GM19099 (cell line): ENCODE measurements at regions not wholly inside any gene's neighbourhood (a gene's known extent, or its start where the extent isn't known, plus 50 kb on each side); places are given as distances from the start of the nearest gene placed in this dataset.

Experiments used
- POLR2A ChIP-seq: IDR thresholded peaks from 3 replicates; pipeline ENCODE4 v1.6.1; 2011; ENCODE audit warnings: low read depth; ENCODE audit not compliant: insufficient read length; ENCODE audit errors: extremely low read depth

DNA sequence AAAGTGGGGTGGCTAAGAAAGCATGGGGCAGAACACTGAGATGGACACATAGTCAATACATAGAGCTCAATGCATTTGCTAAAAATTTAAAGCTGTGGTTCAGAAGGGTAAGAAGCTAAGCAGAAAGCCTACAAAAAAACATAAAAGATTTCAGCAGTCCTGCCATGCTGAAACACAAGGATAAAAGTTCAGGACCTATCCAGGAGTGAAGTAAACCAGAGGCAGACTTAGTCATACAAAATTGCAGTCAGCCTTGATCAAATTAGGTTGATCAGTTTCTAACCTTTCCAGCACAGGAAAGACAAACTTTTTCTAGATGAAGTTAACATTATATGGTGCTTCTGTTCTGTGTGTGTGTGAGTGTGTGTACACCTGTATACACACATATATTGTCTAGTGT lies 120.8 kb upstream of the RBMS1 start:
- TF ChIP-seq POLR2A = no peak

DNA sequence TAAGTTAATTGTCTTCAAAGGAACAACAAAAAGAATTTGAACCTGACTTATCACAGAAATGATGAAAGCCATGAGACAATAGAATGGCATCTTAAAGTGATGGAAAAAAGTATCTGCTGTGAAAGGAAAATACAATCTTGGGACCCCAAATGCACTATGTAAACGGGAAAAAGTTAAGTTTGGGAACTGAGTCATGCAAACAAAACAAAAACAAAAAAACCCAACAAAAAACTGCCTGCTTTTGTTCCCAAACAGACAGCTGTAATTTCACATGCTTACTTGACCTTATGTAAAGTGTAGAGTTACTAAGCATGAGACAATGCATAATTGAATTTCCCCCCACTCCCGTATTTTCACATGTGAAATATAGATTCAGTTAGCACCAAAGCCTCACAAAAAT lies 122.1 kb upstream of the RBMS1 start:
- no peak for TF ChIP-seq POLR2A

DNA sequence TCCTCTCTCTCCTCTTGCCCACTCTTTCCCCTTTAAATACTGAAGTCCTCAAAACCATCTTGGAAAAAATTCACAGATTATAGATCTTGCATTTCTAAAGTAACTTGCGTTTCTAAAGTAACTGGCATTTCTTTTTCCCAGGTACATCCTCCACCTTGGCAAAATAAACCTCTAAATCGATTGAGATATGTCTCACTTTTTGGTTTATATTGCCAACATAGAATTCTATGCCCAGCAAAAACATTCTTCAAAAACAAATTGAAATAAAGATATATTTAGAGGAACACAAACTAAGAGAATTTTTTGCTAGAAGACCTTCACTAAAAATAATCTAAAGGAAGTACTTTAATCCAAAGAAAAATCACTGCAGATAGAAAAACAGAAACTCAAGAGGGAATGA lies 122.5 kb upstream of the RBMS1 start:
- no peak for TF ChIP-seq POLR2A

DNA sequence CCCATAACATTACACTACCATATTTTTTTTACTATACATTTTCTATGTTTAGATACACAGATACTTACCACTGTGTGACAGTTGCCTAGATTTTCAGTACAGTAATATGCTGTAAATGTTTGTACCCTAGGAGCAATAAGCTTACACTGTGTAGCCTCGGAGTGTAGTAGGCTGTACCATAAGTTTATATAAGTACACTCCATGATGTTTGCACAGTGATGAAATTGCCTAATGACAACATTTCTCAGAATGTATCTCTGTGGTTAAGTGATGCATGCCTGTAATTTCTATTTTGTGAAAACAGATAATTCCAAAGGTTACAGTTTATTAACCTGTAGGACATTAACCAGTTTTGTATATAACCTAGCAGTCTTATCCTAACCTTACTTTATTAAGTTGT lies 128.1 kb upstream of the RBMS1 start:
- TF ChIP-seq POLR2A = no peak

DNA sequence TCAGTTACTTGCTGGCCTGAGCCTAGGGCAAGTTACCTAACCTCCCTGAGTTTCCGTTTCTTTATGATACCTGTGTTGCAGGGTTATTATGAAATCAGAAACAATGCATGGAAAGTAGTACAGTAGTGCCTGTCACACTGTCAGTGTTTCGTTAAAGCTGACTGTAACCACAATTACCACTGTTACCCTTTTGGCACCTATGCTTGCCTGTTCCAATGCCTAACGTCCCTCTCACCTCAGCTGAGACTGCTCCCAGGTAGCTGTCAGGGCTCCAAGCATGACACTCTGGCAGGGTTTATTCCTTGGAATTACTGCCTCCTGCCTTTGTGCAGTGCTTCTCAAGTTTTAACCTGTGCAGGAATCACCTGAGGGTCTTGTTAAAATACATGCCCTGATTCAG lies 135.2 kb upstream of the RBMS1 start:
- TF ChIP-seq POLR2A = no peak

DNA sequence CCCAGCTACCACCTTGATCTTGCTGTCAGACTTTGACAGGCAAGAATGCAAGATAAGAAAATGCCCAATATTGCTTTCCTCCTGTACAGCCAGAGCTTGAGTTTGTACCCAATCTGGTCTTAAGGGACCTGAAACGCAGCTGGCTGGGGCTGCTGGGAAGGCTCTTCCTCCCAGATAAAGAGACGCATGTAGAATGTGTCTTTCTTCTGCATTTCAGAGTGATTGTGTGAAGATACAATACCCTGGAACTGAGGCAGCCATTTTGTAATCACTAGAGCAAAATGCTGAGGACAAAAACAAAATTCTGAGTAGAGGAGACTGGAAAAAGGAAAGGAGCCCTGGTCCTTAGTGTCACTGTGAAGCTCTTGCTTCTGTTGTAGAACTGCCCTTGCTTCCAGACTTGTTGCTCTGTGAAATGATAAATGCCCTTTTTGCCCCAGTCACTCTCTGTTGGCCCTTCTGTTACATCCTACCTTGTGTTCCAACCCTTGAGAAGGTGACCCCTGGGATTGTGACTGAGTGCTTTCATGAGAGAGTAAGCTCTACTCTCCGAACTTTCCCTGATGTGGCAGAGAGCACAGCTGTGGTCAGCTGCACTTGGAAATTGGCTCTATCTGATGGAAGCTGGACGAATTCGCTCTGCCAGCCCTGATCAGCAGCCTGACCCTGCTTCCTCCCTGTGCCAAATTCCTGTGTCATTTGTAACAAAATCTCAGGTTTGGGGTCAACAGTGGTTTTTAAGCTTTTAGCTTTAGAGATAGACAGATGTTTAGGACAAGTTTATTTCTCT lies 137.4 kb upstream of the RBMS1 start:
- no peak for TF ChIP-seq POLR2A

DNA sequence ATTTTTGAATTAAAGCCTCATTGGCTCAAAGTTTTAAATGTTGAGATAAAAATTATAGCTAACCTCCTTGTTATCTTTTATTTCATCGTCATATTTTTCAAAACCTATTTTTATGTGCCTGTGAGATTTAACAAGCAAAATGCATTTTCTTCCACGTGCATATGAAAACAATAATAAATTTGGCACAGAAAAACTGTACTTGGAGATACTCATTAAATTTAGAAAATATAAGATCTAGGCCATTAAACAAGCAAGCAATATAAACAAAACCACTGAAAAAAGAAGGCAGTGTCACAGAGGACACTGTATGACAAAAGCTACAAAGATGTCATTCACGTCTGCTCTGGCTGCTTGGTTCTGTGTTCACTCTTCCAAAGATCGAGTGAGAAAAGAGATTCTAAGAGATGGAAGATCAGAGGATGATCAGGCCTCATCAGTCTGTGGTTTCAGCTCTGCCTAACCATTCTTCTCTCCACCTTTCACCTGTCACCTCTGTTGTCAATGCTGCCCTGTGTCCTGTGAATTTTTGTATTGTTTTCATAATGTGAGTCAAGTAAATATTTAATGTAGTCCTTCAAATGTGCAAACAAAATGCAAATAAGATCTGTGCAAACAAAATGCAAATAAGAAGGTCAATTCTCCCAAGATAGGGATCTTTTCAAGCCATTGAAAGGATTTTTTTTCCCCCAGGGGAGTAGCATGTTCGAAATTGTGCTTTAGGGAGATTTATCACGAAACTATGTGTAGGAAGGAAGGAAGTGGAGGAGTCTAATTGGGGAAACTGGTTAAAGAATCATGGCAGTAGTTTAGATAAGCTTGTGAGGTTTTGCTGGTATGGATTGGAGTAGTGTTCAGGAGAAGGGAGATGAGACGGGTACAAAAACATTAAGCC lies 138.7 kb upstream of the RBMS1 start:
- TF ChIP-seq POLR2A = no peak

DNA sequence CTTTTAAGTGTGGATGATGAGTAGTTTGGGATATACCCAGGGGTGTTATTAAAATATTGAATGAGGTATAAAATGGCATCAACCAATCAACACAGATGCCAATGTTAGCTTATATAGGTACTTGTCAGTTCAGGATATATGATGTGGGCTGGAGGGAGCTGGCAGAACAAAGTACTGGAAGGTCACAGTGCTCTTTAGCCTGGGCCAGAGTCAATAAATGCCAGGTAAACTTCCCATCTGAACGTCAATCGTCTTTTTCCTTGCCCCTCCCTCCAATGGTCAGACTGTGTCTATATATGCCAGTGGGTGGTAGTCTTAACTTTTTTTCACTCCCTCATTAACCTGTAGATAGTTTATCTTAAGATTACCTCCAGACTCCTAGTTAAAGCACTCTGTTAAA lies 140.8 kb upstream of the RBMS1 start:
- TF ChIP-seq POLR2A = no peak

DNA sequence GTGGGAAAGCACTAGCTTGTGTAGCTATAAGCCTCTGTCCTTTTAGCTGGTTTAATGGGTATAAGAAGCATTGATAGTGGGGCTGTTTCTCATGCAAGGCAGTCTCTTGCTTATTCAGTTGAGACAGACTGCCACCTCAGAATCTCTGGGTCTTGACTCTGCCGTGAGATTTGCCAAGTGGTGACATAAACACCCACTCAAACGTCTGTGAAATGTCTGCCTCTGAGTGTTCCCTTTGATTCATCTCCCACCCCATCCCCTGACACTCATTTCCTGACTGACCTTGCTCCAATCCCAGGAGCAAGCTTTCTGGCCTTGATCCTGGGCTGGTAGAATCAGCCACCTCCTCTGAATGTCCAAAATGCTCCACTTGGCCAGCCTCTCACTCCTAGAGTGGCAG lies 141.9 kb upstream of the RBMS1 start:
- TF ChIP-seq POLR2A = no peak

DNA sequence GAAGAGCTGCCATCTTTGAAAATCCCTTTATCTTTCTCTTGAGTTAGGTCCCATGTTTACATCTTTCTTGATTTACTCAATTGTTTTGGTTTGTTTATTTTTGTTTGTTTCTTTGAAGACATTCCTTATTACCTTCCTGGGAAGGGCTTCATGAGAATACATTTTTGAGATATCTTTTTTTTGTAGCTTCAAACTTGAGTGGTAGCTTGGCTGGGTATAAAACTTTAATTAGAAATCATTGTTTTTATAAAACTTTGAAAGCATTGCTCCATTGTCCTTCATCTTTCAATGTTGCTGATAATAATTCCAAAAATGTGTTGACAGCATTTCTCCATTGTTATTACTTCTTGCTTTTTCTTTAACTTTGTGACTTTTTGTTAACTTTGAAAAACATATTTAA lies 145.9 kb upstream of the RBMS1 start:
- no peak for TF ChIP-seq POLR2A

DNA sequence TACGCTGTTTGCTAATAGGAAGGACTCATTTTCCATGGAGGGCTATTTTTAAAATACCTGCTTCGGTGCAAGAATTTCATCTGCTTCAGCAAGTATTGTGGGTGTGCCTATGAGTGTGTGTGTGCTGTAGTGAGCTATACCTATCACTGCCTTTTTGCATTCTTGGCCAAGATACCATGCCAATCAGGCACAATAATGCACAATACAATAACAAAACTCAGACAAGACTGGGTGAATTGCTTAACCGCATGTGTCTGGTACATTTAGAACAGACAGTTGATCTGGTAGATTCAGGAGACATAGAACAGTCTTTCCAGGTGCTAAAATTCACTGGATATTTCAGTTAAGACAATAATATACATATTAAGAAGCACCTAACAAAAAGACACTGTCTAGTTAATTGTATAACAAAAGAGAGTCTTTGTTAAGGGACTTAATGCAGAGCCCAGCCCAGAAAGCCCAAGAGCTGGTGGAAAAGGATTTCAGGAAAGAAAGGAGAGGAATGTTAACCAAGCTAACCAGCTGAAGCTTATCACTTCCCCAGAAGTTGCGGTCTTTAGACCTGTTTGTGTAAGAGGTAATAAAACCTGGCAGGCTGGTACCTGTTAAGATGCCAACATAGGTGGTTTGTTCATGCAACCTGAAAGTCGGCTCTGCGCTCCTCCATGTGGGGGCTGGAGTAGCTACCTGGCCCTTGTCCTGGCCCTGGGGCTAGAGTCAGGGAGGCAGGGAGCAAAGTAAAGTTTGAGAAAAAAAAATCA lies 153.3 kb upstream of the RBMS1 start:
- TF ChIP-seq POLR2A = no peak

DNA sequence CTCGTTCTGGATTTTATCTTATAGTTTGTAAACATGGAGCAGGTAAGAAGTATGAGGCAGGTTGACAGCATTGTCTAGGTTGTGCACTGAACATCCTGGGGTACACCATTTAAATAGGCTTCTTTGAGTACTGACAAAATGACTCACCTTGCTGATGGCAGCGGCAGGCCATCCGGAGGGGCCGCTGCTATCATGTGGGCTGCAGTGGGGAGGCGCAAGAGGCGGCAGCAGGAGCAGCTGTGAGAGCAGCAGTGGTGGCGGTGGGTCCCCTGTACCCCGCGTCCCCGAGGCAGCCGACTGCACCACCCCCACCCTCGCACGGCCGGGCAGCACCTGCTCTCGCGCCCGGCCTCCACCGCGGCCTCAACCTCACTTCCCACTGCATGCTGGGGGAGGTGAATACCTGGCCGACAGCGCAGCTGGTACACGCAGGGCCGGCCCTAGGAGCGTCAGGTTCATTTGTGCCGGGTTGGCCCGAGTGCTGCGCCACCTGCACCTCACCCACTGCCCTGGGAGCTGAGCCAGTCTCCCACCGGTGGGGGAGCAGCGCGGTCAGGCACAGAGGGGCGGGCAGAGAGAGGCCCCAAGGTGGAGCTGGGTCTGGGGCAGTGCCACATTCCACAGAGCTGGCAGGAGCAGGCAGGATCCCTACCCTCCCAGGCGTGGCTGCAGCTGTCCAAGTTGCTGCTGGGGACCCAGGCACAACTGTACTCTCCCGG lies 154.5 kb upstream of the RBMS1 start:
- TF ChIP-seq POLR2A = no peak

DNA sequence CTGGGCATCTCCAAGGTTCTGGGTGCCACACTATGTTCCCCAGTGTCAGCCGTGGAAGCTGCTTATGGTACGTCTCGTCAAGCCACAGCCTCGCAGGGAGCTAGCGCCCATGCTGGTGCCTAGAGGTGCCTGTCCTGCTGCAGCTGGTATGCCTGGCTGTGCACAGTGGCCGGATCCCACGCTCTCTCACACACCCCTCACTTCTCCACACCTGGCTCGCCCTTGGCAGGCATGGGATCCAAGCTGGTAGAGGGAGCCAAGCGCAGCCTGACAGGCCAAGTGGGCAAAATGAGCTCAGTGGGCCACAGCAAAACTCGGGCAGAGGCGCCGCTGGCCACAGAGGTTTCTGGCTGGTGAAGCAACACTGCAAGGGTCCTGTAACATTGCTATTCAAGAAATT lies 156.1 kb upstream of the RBMS1 start:
- TF ChIP-seq POLR2A = no peak

DNA sequence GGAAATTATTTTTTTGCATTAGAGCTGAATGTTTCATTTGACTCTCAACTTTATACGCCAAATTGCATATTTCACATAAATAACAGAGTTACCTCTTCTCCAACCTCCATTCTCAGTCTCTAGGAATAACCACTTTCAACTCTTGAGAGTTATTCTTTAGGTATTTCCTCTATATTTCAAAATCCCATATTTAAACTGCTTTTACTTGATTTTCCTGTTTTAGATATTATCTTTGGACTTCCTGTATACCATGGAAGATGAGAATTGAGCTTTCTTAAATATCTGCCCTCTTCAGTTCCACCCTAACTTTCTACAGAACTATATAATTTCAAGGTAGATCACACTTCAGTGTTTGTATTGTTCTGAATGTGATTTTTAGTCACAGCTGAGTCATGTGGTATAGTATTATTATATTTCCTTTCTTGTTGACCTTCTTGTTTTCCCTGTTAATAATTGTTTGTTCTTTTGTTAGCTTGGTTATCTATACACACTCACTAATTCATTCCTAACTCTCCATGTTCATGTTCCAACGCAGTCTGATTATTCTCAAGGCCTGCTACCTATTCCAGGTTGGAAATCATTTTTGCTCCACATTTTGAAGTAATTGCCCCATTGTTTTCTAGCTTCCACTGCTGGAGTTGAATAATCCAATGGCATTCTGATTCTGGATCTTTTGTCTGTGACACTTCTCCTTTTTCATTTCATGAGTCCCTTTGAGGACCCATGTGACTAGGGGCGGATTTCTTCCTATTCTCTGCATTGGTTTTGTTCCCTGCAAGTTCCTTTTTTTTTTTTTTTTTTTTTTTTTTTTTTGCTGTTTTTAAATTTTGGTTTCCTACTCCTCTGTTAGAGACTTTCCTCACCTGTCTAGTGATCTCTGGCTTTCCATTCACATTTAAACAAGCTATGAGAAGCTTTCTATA lies 156.8 kb upstream of the RBMS1 start:
- no peak for TF ChIP-seq POLR2A
